Tibial nerve (tissue), 4 donors: ENCODE measurements at regions not wholly inside any gene's neighbourhood (a gene's known extent, or its start where the extent isn't known, plus 50 kb on each side); places are given as distances from the start of the nearest gene placed in this dataset.

ENCODE experiments used
- DNase-seq, 2 donors: peaks; one replicate each; pipeline ENCODE4 v3.0.0-alpha.2; 2019; ENCODE audit warnings: low spot score in 2 of 2
- H3K27ac ChIP-seq, 4 donors: fragments of 200-600 bp; sonication (generic) in 3 of 4; one replicate each; pipeline ENCODE4 v1.5.1; 2017 to 2019; ENCODE audit warnings: mild to moderate bottlenecking in 1 of 4
- H3K27me3 ChIP-seq, 2 donors: fragments of 200-600 bp; sonication (generic) in 1 of 2; one replicate each; pipeline versions ENCODE4 v1.5.1 to v1.6.0; 2017 to 2019
- H3K36me3 ChIP-seq, 3 donors: fragments of 200-600 bp; sonication (generic); one replicate each; pipeline ENCODE4 v1.5.1; 2018 to 2019
- H3K4me1 ChIP-seq, 4 donors: fragments of 200-600 bp; sonication (generic) in 3 of 4; one replicate each; pipeline ENCODE4 v1.5.1; 2017 to 2019
- H3K4me3 ChIP-seq, 4 donors: fragments of 200-600 bp; sonication (generic) in 3 of 4; one replicate each; pipeline ENCODE4 v1.5.1; 2017 to 2019; ENCODE audit warnings: mild to moderate bottlenecking in 1 of 4, moderate library complexity in 1 of 4
- H3K9me3 ChIP-seq, 4 donors: fragments of 200-600 bp; sonication (generic) in 3 of 4; one replicate each; pipeline ENCODE4 v1.5.1; 2017 to 2019
- EP300 ChIP-seq, 2 donors: sonication (generic); formaldehyde crosslinking; IDR thresholded peaks; one replicate each; pipeline ENCODE4 v1.6.1; 2017; ENCODE audit warnings: antibody characterized with exemption in 2 of 2, mild to moderate bottlenecking in 1 of 2
- POLR2A ChIP-seq, 2 donors: fragments of 450-650 bp; IDR thresholded peaks; one replicate each; pipeline ENCODE4 v1.6.1; 2017; ENCODE audit warnings: antibody characterized with exemption in 2 of 2, mild to moderate bottlenecking in 2 of 2, moderate library complexity in 2 of 2
- WGBS, 2 donors: methylation state at CpG; one replicate each; pipeline ENCODE4 v1.1.5; 2018; 5-methylcytosine and 5-hydroxymethylcytosine counted together
- TF ChIP-seq, protein P1 (sequence below), 5 experiments: fragments of 200-600 bp in 3 of 5; fragments of 450-650 bp in 2 of 5; sonication (generic) in 3 of 5; IDR thresholded peaks; one replicate each; pipeline ENCODE4 v1.5.1; 2016 to 2019; ENCODE audit warnings: antibody characterized with exemption in 5 of 5, mild to moderate bottlenecking in 3 of 5, moderate library complexity in 2 of 5

DNA sequence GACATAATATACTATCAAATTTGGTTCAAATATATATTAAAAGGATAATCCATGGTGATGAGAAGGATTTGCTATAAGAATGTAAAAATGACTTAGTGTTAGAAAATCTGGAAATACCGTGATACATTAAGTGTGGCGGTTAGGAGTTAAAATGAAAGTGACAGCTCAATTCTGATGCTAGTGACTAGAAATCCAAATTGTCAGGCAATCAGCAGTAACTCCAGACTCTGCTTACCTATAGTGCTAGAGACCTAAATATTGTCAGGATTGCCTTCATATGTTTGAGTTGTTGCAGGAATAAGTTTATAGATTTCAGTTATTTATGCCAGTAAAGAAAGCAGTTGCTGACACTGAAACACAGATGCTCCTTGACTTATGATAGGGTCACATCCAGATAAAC, 737.4 kb downstream of the MRPL39 start:
- no peaks in the 10 kb centered on the region for H3K4me1 ChIP-seq
- H3K36me3 ChIP-seq: no peaks in the 10 kb centered on the region
- H3K27me3 ChIP-seq: no peaks in the 10 kb centered on the region
- no peak overlapping the region for H3K4me3 ChIP-seq
- TF ChIP-seq, protein P1, sequence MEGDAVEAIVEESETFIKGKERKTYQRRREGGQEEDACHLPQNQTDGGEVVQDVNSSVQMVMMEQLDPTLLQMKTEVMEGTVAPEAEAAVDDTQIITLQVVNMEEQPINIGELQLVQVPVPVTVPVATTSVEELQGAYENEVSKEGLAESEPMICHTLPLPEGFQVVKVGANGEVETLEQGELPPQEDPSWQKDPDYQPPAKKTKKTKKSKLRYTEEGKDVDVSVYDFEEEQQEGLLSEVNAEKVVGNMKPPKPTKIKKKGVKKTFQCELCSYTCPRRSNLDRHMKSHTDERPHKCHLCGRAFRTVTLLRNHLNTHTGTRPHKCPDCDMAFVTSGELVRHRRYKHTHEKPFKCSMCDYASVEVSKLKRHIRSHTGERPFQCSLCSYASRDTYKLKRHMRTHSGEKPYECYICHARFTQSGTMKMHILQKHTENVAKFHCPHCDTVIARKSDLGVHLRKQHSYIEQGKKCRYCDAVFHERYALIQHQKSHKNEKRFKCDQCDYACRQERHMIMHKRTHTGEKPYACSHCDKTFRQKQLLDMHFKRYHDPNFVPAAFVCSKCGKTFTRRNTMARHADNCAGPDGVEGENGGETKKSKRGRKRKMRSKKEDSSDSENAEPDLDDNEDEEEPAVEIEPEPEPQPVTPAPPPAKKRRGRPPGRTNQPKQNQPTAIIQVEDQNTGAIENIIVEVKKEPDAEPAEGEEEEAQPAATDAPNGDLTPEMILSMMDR (IDR thresholded peaks at IDR 0.05): no peak
- TF ChIP-seq POLR2A (IDR thresholded peaks at IDR 0.05) (no peak), EP300 (IDR thresholded peaks at IDR 0.05) (no peak)
- H3K9me3 ChIP-seq: peaks cover 0 to 11% (median 0%) of the 10 kb centered on the region in 4 donors
- no peak overlapping the region for H3K27ac ChIP-seq
- WGBS, 2 donors: 94 to 96% methylated on average over 2 of the region's 2 CpGs
- DNase-seq: no peak

DNA sequence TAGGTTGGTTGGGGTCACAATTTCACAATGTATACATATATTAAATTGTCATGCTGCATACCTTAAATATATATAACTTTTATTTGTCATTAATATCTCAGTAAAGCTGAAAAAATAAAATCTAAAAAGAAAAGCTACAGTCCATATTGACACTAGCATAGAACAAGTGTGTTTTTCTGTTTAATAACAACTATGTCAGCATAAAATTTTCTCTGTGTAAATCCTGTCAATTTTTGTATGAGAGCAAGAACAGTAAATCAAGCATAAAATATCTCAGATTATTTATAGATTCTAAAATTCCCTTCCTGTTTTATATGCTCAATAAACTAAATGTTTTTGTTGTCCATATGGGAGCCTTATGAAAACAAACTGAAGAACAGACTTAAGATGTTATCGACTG, 739.2 kb downstream of the MRPL39 start:
- Histone ChIP-seq H3K9me3 (peaks cover 0 to 9% (median 0%) of the 10 kb centered on the region in 4 donors), H3K36me3 (no peaks in the 10 kb centered on the region), H3K4me1 (no peaks in the 10 kb centered on the region), H3K27me3 (no peaks in the 10 kb centered on the region), H3K4me3 (no peak overlapping the region), H3K27ac (no peak overlapping the region)
- 60 to 67% methylated on average over 1 of the region's 1 CpG for WGBS, 2 donors
- DNase-seq: no peak
- no peak for TF ChIP-seq EP300 (IDR thresholded peaks at IDR 0.05)
- TF ChIP-seq, protein P1 (IDR thresholded peaks at IDR 0.05): no peak
- no peak for TF ChIP-seq POLR2A (IDR thresholded peaks at IDR 0.05)

DNA sequence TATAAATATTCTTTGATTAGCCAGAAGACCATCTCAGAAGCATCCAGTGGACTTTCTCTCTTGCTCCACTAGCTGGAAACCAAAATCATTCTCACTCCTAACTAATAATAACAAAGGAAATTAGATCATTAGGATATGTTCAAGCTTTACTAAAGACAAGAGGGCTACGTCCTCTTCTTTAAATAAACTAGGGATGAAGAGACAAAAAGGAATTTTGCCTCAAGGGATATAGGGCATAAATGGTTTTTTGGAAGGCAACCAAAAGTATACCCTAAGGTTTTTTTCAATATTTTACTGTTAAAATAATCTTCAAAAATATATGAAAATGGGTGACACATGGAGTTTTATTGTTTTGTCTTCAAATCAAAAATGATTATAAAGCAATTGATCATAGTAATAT, 745.8 kb downstream of the MRPL39 start:
- Histone ChIP-seq H3K4me3 (no peak overlapping the region), H3K27ac (no peak overlapping the region), H3K36me3 (no peaks in the 10 kb centered on the region), H3K9me3 (no peaks in the 10 kb centered on the region), H3K27me3 (no peaks in the 10 kb centered on the region), H3K4me1 (no peaks in the 10 kb centered on the region)
- TF ChIP-seq, protein P1 (IDR thresholded peaks at IDR 0.05): no peak
- TF ChIP-seq EP300 (IDR thresholded peaks at IDR 0.05): no peak
- TF ChIP-seq POLR2A (IDR thresholded peaks at IDR 0.05): no peak
- WGBS, 2 donors: 23% methylated on average over 1 of the region's 1 CpG
- no peak for DNase-seq

DNA sequence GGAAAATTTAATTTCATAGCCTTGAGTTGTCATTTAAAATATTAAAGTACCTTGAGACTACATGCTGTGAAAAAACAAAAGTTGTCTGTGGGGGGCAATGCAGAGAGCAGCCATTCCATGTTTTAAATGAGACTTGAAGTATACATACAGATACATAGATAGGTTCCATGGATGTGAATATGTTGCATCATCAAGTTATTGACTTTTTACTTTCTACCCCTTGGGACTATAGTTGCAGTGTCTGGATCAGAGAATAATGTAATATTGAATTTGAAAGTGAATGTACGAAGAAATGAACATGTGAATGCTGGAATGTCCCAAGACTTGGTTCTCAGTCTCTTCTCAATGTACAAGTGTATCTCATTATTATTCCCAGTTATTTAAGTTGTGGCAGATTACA, 751.0 kb downstream of the MRPL39 start:
- H3K27me3 ChIP-seq: no peaks in the 10 kb centered on the region
- WGBS, 2 donors: 44 to 96% methylated on average over 1 of the region's 1 CpG
- H3K9me3 ChIP-seq: no peaks in the 10 kb centered on the region
- no peaks in the 10 kb centered on the region for H3K36me3 ChIP-seq
- TF ChIP-seq, protein P1 (IDR thresholded peaks at IDR 0.05): no peak
- TF ChIP-seq POLR2A (IDR thresholded peaks at IDR 0.05) (no peak), EP300 (IDR thresholded peaks at IDR 0.05) (no peak)
- H3K4me3 ChIP-seq: no peak overlapping the region
- DNase-seq: no peak
- H3K4me1 ChIP-seq: no peaks in the 10 kb centered on the region
- H3K27ac ChIP-seq: no peak overlapping the region

DNA sequence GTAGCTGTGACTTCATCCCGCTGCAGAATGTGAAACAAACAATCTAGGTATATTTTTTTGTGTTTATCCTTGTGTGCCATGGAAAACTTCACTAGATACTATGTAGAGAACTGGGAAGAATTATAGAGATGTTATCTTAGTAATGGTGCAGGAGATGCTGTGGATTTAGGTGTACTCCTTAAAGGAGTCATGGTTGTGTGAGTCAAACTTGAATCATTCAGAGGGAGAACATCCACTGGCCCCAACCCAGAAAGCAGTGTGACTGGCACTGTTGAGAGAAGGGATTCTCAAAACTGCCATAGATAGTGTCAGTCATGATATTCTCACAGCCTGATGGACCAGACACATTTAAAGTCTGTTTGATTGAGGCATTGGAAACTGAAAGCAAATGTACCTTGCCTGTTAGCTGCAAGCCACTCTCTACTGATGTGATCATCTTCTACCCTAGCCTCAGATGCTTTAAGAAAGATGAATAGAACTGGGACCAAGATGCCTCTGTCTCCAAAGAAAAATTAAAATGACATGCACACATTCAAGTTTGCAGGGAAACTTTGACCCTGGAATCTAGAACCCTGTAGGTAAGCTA, 754.6 kb downstream of the MRPL39 start:
- no peaks in the 10 kb centered on the region for H3K9me3 ChIP-seq
- H3K4me3 ChIP-seq: no peak overlapping the region
- no peaks in the 10 kb centered on the region for H3K36me3 ChIP-seq
- WGBS, 2 donors: 85 to 87% methylated on average over 1 of the region's 1 CpG
- H3K4me1 ChIP-seq: no peaks in the 10 kb centered on the region
- no peaks in the 10 kb centered on the region for H3K27me3 ChIP-seq
- TF ChIP-seq EP300 (IDR thresholded peaks at IDR 0.05): no peak
- TF ChIP-seq, protein P1 (IDR thresholded peaks at IDR 0.05): no peak
- no peak for TF ChIP-seq POLR2A (IDR thresholded peaks at IDR 0.05)
- no peak for DNase-seq
- no peak overlapping the region for H3K27ac ChIP-seq
